UCSD-AML1 (cell line): ENCODE measurements at regions not wholly inside any gene's neighbourhood (a gene's known extent, or its start where the extent isn't known, plus 50 kb on each side); places are given as distances from the start of the nearest gene placed in this dataset.
"Not testable (repeated sequence)": the region's sequence is repeated elsewhere in the genome, so short reads cannot be mapped to it uniquely, and the experiment has no call there.

Source experiments
- DNase-seq: peaks from one replicate; lab custom pipeline; 2025; ENCODE audit not compliant: unreplicated experiment; lab: John Stamatoyannopoulos, UW

- DNase-seq, result no peak
These were observed 653.5 kb downstream of the FAM181B start for GRCh38 chr11:82080160-82080559.

DNA sequence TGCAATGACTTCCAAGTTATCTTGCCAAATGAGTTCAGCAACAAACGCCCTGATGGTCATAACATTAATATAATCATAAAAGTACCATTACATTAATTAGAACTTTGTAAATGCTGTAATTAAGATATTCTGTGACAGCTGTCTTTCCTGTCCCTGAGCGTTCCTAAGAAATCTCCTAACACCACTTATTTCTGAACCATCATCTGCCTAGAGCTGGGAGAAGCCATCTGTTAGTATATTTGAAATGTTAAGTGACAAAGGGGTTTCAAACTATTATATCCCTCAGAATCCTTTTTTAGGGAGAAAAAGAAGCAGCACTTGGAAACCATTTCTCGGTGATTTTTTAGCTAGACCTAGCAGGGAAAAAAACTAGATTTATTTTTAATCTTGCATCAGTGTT lies 657.5 kb downstream of the FAM181B start:
- DNase-seq, result no peak

DNA sequence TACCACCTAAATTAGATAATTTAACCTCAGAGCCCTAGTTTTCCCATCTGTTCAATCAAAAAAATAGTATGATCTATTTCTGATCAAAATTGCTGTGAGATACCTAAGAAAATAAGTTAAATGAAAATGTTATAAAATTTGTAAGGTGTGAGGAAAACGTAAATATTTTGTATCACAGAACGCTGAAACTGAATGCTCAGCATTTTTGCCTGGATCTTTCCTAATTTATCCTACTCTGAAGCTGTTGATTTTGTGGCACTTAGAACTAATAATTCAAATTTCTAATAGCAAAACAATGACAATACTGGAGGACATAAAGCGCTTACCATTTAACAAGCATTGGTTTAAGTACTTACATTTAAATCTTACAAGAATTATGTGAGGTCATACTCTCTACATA lies 674.2 kb downstream of the FAM181B start:
- no peak for DNase-seq

- no peak for DNase-seq
These were observed 677.2 kb downstream of the FAM181B start for GRCh38 chr11:82056450-82056849.

DNA sequence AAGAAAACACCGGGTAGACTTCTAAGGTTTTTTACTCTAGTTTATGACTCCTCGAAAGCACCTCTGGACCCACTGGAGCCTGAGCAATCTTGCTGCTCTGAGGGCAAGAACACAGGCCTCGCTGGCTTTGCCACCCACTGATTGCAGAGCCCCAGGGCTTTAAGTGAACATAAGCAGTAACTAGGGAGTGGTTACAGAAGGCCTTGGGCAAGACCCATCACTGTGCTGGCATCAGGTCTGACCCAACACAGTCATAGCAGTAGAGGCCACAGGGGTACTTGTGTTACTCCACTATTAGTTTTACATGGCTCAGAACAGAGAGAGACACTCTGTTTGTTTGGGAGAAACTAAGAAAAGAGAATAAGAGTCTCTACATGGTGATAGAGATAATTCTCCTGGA lies 684.5 kb downstream of the FAM181B start:
- no peak for DNase-seq

DNA sequence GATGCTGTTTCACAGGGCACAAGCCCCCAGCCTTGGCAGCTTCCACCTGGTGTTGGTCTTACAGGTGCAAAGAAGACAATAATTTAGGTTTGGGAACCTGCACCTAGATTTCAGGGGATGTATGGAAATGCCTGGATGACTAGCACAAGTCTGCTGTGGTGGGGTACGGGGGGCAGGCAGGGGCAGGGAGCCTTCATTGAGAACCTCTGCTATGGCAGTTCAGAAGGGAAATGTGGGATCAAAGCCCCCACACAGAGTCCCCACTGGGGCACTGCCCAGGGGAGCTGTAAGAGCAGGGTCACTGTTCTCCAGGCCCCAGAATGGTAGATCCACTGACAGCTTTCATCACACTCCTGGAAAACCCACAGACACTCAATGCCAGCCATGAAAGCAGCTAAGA lies 686.5 kb downstream of the FAM181B start:
- no peak for DNase-seq

DNA sequence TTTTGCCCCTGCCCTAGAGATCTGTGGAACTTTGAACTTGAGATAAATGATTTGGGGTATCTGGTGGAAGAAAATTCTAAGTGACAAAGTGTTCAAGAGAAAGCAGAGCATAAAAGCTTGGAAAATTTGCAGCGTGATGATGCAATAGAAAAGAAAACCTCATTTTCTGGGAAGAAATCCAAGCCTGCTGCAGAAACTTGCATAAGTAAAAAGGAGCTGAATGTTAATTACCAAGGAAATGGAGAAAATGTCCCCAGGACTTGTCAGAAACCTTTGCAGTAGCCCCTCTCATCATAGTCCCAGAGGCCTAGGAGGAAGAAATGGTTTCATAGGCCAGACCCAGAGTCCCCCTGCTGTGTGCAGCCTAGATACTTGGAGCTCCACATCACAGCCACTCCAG lies 686.9 kb downstream of the FAM181B start:
- no peak for DNase-seq

DNA sequence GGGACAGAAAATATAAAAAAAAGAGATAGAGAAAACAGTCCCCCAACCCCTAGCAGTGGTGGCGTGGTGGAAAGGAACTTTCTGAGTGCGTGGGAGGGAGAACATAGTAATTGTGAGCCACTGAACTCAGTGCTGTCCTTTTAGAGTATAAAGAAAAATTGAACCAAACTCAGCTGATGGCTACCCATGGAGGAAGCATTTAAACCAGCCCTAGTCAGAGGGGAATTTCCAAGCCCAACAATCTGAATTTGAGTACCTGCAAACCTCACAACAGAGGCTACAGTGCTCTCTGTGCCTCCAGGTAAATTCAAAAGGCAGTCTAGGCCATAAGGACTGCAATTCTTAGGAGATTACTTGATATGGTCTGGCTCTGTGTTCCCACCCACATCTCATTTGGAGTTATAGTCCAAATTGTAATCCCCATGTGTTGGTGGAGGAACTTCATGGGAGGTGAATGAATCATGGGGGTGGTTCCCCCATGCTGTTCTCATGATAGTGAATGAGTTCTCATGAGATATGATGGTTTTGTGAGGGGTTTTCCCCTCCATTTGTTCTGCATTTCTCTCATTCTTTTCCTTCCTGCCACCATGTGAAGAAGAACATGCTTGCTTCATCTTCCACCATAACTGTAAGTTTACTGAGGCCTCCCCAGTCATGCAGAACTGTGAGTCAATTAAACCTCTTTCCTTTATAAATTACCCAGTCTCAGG lies 687.8 kb downstream of the FAM181B start:
- no peak for DNase-seq

DNA sequence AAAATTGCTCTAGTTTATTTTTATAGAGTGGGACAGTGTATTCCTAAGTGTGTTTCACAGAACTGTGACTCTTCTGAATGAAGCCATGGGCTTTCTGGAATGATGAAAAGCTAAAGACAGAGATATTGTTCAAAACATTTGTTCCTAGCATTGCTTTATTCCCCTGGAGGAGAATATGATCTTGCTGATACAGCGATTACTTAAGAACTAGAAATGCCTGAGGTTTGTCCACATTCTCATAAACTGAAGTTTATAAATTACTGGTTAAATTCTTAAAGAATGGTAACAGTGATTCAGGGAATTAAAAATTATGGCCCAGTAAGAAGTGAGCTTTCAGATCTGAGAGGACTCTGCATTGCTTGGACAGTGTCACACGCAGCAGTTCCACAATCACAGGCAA lies 690.3 kb downstream of the FAM181B start:
- no peak for DNase-seq

- DNase-seq, result no peak
These were observed 691.9 kb downstream of the FAM181B start for GRCh38 chr11:82041764-82042163.

DNA sequence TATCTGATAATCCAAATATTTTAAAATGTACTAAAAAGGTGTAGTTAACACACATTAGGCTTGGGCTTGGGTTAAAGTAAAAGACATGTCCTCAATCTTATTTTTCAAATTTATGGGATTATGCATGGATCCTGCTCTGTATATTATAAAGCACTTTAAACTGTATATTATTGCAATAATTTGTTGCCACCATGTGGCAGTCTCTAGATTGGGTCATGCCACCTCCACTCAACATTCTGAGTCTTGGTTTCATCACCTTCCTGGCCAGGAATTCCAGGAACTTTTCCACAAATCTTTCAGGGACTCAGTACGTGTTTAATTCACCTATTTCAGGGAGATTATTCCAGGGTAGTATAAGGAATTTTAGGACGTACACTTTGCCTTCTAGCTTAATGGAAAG lies 695.5 kb downstream of the FAM181B start:
- DNase-seq, result no peak

DNA sequence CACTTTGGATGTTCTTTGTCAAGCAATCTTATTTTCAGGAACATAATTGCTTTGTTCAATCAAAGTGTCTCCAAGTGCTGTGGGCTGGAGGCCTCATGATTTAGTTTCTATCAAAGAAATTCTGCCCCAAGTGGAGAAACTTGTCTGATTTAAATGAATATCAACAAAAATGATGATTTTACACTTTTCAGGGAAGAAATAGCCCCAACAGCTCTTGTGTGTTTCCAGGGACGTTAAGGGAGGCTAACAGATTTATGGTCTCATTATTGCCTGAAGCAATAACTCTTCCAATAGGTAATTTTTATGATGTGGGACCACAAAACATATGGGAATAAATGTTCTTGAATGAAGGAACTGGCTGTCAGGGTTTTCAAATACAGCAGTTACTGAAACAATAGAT lies 699.1 kb downstream of the FAM181B start:
- no peak for DNase-seq

- DNase-seq, result not testable (repeated sequence)
These were observed 706.3 kb downstream of the FAM181B start for GRCh38 chr11:82027335-82027734.

DNA sequence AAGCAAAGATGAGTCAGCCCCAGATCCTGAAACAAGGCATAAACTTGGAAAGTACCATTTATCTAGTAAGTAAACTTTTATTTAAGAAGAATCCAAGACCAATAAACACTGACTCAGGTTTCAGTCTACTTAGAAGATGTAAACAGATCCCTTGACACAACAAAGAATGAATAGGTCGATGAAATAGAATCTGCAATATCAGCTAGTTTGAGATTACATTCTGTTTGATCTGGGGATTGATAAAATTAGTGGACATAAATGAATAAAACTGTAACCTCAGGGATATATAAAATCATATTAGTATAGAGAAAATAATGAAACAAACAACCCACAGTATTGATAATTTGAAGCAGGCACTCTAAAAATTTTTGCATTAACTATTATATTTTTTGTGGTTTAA lies 708.9 kb downstream of the FAM181B start:
- no peak for DNase-seq

DNA sequence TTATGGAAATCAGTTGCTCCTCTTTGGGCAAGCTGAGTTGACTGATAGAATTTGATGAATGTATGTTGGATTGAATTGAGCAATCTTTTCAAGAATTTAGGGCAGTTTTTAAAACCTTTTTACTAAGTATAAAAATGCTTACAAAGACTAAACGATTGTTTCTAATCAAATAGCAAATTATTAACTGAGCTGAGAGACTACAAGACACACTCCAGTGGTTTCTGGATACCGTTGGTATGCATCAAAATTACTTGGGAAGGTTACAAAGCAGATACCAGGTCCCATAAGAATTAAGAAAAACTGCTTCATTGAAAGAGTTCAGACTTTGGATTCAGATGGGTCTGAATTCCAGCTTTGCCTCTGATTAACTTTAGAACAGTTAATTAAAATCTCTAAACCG lies 721.4 kb downstream of the FAM181B start:
- DNase-seq, result no peak

DNA sequence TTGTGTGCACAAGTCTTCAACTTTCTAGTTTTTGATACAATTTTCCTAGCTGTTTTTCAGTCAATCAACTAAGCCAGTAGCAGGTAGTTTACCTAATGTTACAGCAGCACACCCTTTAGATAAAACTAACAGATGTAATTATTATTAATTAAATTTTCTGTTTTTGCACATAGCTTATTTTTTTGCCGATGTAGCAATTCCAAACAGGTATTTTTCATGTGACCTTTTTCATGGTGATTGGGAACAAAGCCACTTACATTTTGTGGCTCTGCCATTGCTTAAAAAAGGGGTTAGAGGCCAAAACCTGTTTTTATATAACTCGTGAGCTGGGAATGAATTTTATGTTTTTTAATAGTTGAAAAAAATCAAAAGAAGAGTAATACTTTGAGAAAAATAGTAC lies 724.5 kb downstream of the FAM181B start:
- no peak for DNase-seq

GRCh38 chr11:82007521-82007920 lies 726.1 kb downstream of the FAM181B start:
- no peak for DNase-seq

GRCh38 chr11:82004537-82005213 lies 729.0 kb downstream of the FAM181B start:
- no peak for DNase-seq

- DNase-seq, result no peak
These were observed 729.8 kb downstream of the FAM181B start for GRCh38 chr11:82003671-82004515.

- no peak for DNase-seq
These were observed 730.6 kb downstream of the FAM181B start for GRCh38 chr11:82003024-82003423.

- DNase-seq, result no peak
These were observed 737.8 kb downstream of the FAM181B start for GRCh38 chr11:81995889-81996288.

GRCh38 chr11:81993755-81994154 lies 739.9 kb downstream of the FAM181B start:
- no peak for DNase-seq
